GM08714 (cell line): ENCODE measurements at regions not wholly inside any gene's neighbourhood (a gene's known extent, or its start where the extent isn't known, plus 50 kb on each side); places are given as distances from the start of the nearest gene placed in this dataset.

Source experiments
- H3K4me3 ChIP-seq: fragments of 200-500 bp; sonication (Bioruptor generic); 2 replicates; pipeline ENCODE4 v1.5.1; 2014; ENCODE audit warnings: mild to moderate bottlenecking, low read length, inconsistent platforms
- ZNF274 ChIP-seq: IDR thresholded peaks from 2 replicates; pipeline ENCODE4 v1.6.1; 2012; ENCODE audit warnings: mild to moderate bottlenecking, low read depth, low read length

GRCh38 chr1:194347200-194347599 is 1160.8 kb upstream of the B3GALT2 start:
- TF ChIP-seq ZNF274 = no peak
- H3K4me3 ChIP-seq = no peak overlapping the region

GRCh38 chr1:194342484-194343262 is 1156.3 kb upstream of the B3GALT2 start:
- no peak overlapping the region for H3K4me3 ChIP-seq
- no peak for TF ChIP-seq ZNF274

DNA sequence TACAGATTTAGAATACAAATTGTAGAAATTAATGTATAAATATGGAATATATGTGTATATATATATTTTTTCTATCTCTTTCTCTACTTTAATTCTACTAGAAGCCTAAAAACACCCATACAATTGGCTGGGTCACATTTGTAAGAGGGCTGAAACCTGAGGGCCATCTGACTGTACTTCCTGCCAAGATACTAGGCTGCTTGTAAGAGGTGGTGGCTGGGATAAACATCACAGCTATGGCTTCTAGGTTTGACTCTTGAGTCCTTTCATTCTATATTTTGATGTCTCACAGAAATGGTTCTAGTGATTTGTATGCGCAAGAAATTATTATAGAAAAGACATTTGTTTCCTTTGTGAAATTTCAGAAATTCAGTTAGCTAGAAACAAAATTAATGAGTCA is 1155.2 kb upstream of the B3GALT2 start:
- no peak overlapping the region for H3K4me3 ChIP-seq
- TF ChIP-seq ZNF274 = no peak

DNA sequence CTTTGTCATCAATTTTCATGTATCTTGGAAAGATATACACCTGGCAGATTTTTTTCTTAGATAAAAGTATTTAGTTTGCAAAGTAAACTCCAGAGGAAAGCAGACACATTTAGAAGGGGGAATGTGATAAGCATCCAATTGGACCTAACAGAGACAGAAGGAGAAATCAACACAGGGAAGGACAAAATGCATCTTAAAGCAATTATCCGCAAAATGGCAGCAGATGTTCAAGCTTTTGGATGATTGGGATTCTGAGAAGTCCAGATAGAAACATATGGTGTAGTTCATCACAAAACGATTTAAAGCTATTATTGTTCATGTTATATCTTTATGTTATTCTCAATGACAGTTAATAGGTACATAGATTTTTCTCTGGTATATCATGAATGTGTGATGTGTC is 1153.1 kb upstream of the B3GALT2 start:
- no peak overlapping the region for H3K4me3 ChIP-seq
- TF ChIP-seq ZNF274 = no peak

DNA sequence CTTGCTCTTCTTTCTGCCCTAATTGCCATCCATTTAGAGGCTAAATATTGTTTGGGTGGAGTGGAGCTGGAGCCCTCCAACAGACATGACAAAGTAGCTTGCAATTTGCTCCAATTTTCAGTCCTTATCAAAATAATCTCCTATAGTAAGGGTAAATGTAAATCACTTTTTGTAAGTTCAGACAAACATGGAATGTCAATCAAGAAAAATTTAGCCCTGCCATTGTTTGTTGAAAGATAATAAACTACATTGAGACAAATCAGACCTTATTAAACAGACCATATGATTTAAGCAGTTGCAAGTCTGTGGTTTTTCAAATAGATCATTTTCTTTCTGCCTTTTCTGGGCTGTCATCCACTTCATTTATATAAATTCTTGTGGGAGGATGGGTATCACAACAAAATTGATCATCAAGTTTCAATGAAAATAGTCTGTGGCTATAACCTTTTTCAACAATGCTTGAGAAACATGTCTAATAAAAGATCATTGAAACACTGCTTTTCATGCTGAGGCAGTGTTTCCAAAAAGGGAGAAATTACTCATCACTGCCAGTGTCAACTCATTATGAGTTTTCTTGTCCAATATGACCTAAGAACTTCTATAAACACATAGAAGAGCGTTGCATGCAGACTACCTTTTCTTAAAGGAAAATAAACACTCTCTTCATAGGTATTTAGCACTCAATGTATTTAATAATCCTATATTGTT is 1152.0 kb upstream of the B3GALT2 start:
- TF ChIP-seq ZNF274 = no peak
- no peak overlapping the region for H3K4me3 ChIP-seq

GRCh38 chr1:194333240-194333639 is 1146.8 kb upstream of the B3GALT2 start:
- TF ChIP-seq ZNF274 = no peak
- H3K4me3 ChIP-seq = no peak overlapping the region

GRCh38 chr1:194331758-194332157 is 1145.3 kb upstream of the B3GALT2 start:
- H3K4me3 ChIP-seq = no peak overlapping the region
- TF ChIP-seq ZNF274 = no peak

DNA sequence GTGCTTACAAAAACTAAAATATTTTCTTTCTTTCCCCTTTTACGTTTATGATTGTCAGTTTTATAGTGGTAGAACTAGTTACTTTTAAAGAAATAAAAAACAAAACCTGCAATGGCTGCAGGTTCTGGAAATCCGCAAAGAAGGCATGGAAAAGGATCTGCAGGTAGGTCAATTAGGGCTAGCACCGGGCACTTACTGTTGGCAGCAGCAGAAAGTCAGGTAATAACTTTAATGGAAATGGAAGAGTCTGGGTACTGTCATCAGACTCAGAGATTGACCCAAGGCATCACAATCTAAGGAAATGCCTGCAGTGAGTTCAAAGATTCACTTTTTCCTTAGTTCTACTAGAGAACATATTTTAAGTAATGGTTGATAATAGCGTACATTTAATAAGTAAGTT is 1136.3 kb upstream of the B3GALT2 start:
- H3K4me3 ChIP-seq = no peak overlapping the region
- no peak for TF ChIP-seq ZNF274

DNA sequence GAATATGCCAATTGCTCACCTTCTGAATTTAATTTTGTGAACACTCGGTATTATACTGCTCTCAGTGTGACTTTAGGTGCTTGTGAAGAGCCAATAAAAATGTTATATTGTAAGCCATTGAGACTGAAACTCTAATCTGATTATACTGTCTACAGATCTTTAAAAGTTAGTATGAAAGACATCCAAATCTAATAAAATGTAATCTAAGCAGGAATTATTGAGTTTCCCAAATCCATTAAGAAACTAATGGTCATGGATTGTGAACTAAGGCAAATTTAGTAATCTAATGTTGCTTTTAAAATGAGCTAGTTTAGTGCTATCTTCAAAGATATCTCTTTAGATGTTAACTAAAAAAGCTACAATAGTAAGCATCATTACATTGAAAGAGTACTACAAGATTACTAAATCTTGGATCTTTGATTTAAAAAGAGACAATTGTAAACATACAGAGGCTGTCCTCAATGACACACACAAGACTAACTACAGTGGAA is 1132.4 kb upstream of the B3GALT2 start:
- no peak for TF ChIP-seq ZNF274

GRCh38 chr1:194309697-194310096 is 1123.3 kb upstream of the B3GALT2 start:
- no peak for TF ChIP-seq ZNF274
- H3K4me3 ChIP-seq = no peak overlapping the region

More for the DNA sequence above, 1132.4 kb upstream of the B3GALT2 start:
- H3K4me3 ChIP-seq = no peak overlapping the region

DNA sequence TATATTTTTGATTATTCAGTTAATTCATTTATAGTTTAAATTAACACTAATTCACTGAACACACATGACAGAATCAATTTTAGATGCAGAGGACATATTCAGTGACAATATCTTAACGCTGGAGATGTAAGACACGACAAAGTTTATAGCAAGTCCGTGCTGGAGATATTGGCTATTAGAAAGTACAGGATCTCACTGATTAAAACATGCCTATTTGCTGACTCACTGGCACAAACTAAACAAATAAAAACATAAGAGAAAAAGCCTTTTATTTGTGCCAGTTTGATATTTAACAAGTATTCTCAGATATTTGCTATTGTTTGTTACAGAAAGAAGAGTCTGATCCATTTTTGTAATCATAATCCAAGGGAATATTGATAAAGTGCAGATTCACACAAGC is 1122.9 kb upstream of the B3GALT2 start:
- H3K4me3 ChIP-seq = no peak overlapping the region
- TF ChIP-seq ZNF274 = no peak

DNA sequence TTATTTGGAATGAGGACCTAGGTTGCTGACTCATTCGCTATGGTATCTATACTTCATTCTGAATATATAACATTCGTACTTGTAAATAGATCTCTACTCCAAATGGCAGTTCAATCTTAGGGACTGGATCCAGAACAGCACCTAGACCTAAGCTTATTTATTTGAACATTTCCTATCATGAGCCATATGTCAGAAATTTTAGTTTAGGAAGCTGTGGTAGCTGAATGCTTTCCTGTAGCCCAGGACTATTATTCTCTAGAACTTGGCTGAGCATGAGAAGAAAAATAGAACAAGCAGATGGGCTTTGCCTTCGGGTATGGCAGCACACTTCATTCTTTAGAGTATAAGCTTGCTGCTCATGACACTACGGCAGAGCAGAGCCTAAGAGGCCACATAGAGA is 1114.4 kb upstream of the B3GALT2 start:
- H3K4me3 ChIP-seq = no peak overlapping the region
- no peak for TF ChIP-seq ZNF274

GRCh38 chr1:194300340-194300739 is 1113.9 kb upstream of the B3GALT2 start:
- TF ChIP-seq ZNF274 = no peak
- H3K4me3 ChIP-seq = no peak overlapping the region

DNA sequence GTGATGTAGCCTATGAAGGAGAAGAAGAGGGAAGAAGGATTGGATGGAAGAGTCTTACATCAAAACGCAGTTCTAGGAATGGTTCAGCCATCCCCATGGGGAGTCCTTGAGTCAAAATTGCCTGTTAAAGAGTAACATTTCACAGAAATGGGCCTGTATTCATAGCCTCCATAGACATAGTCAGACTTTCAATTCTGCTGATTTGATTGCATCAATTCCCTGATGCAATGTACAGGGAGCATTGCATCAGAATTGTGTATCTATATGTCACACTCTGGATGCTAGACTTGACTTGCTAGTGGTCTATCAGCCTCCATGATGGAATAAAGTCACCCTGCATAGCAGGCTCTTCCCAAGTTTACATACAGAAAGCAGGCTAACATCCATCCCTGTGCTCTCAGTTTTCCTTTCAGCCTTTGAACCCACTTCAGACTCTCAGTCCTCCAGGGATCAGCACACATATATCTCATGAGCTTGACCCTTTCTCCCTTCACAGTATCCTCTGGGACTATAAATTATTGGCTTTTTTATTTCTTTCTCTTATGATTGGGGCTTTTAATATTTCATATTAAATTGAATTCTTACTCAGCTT is 1111.7 kb upstream of the B3GALT2 start:
- no peak overlapping the region for H3K4me3 ChIP-seq
- no peak for TF ChIP-seq ZNF274

DNA sequence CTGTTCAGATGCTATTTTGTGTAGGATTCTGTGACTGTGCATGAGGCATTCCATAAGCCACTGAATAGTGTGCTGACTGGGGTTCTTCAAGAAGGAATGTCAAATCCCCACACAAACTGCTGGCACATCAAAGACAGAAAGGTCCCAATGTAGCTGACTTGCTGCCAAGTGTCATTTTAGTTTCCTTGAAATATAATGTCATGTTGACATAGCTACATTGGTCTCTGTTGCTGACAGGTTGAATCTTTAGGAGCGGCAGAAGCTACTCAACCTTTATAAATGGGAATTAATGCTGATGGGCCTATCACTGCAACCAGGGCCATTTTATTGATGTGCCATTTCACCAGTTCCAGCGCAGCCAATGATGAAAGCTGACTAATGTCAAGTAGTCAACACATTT is 1110.7 kb upstream of the B3GALT2 start:
- no peak for TF ChIP-seq ZNF274
- H3K4me3 ChIP-seq = no peak overlapping the region
